GM18858 (cell line): ENCODE measurements at regions not wholly inside any gene's neighbourhood (a gene's known extent, or its start where the extent isn't known, plus 50 kb on each side); places are given as distances from the start of the nearest gene placed in this dataset.
"Not testable (repeated sequence)": the region's sequence is repeated elsewhere in the genome, so short reads cannot be mapped to it uniquely, and the experiment has no call there.

ENCODE experiments used
- ATAC-seq: cut with Tn5 transposase; IDR thresholded peaks from one replicate; pipeline ENCODE4 v1.9.1; 2021; ENCODE audit not compliant: unreplicated experiment

GRCh38 chr6:163764565-163764964 is 350.0 kb downstream of the QKI start:
- ATAC-seq, result no peak

GRCh38 chr6:163761481-163761880 is 347.0 kb downstream of the QKI start:
- ATAC-seq, result no peak

GRCh38 chr6:163760860-163761259 is 346.3 kb downstream of the QKI start:
- ATAC-seq, result no peak

- no peak for ATAC-seq
Measured at GRCh38 chr6:163759542-163759941, 345.0 kb downstream of the QKI start.

- ATAC-seq, result no peak
Measured at GRCh38 chr6:163757520-163757919, 343.0 kb downstream of the QKI start.

GRCh38 chr6:163756079-163756478 is 341.6 kb downstream of the QKI start:
- ATAC-seq, result peak; percentile 100

GRCh38 chr6:163754866-163755265 is 340.3 kb downstream of the QKI start:
- ATAC-seq, result no peak

- ATAC-seq, result no peak
Measured at GRCh38 chr6:163753430-163753829, 338.9 kb downstream of the QKI start.

- no peak for ATAC-seq
Measured at GRCh38 chr6:163752446-163752845, 337.9 kb downstream of the QKI start.

- ATAC-seq, result no peak
Measured at GRCh38 chr6:163751032-163751525, 336.6 kb downstream of the QKI start.

GRCh38 chr6:163750431-163751031 is 336.0 kb downstream of the QKI start:
- ATAC-seq, result no peak

- no peak for ATAC-seq
Measured at GRCh38 chr6:163748886-163749285, 334.4 kb downstream of the QKI start.

- ATAC-seq, result no peak
Measured at GRCh38 chr6:163748036-163748435, 333.5 kb downstream of the QKI start.

- ATAC-seq, result not testable (repeated sequence)
Measured at GRCh38 chr6:163747058-163747457, 332.5 kb downstream of the QKI start.

- ATAC-seq, result no peak
Measured at GRCh38 chr6:163745536-163746400, 331.2 kb downstream of the QKI start.

- no peak for ATAC-seq
Measured at GRCh38 chr6:163744256-163744925, 329.9 kb downstream of the QKI start.

- no peak for ATAC-seq
Measured at GRCh38 chr6:163743796-163744195, 329.3 kb downstream of the QKI start.

GRCh38 chr6:163741743-163742363 is 327.3 kb downstream of the QKI start:
- no peak for ATAC-seq

- ATAC-seq, result no peak
Measured at GRCh38 chr6:163741342-163741741, 326.8 kb downstream of the QKI start.

- ATAC-seq, result no peak
Measured at GRCh38 chr6:163739966-163740365, 325.4 kb downstream of the QKI start.

GRCh38 chr6:163739408-163739725 is 324.8 kb downstream of the QKI start:
- ATAC-seq, result no peak
